Effector memory CD4-positive, alpha-beta T cell (primary cell): ENCODE measurements at regions not wholly inside any gene's neighbourhood (a gene's known extent, or its start where the extent isn't known, plus 50 kb on each side); places are given as distances from the start of the nearest gene placed in this dataset.

Experiments used
- DNase-seq, 3 donors: peaks; one replicate each; pipeline ENCODE4 v3.0.0-alpha.2; 2020
- H3K27ac ChIP-seq: 2 replicates; pipeline ENCODE4 v1.7.0; 2013; ENCODE audit warnings: mild to moderate bottlenecking, low read length, moderate library complexity; ENCODE audit not compliant: insufficient read depth, poor library complexity, severe bottlenecking
- H3K27me3 ChIP-seq: replicated peaks from 2 replicates; pipeline ENCODE4 v1.7.0; 2013; ENCODE audit warnings: mild to moderate bottlenecking, low read length; ENCODE audit not compliant: insufficient read depth, control insufficient read depth, poor library complexity, severe bottlenecking
- H3K36me3 ChIP-seq: 2 replicates; pipeline ENCODE4 v1.7.0; 2013; ENCODE audit warnings: mild to moderate bottlenecking, low read length, moderate library complexity; ENCODE audit not compliant: control insufficient read depth, insufficient read depth
- H3K4me1 ChIP-seq: 2 replicates; pipeline ENCODE4 v1.7.0; 2013; ENCODE audit warnings: low read length, mild to moderate bottlenecking; ENCODE audit not compliant: control insufficient read depth, insufficient read depth, poor library complexity, severe bottlenecking
- H3K4me3 ChIP-seq: 2 replicates; pipeline ENCODE4 v1.7.0; 2013; ENCODE audit warnings: low read length, low read depth, mild to moderate bottlenecking; ENCODE audit not compliant: insufficient read depth, poor library complexity, severe bottlenecking
- H3K9me3 ChIP-seq: 2 replicates; pipeline ENCODE4 v1.7.0; 2013; ENCODE audit warnings: mild to moderate bottlenecking, low read length, moderate library complexity; ENCODE audit not compliant: control insufficient read depth

DNA sequence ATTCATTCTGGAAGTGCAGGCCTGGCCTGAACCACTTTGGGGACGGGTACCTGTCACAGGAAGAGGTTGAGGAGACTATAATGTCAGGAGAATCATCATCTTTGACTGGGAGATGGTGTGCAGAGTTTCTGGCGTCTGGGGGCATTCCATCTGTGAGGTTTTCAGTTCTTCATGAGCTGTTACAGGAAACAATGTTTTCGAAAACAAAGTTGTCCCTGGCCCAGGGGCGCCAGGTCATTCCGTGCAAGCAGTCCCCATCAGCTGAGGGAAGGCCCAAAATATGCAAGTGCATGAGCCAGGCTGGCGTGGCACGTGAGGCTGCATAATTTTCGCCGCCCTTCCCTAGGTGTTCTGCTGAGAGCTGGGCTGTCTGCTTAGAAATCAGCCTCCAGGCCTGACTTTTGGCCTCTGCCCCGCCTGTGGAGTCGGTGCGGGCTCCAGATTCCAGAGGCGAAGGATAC, 68.4 kb upstream of the ATP5PO start:
- H3K9me3 ChIP-seq = no peaks in the 10 kb centered on the region
- no peaks in the 10 kb centered on the region for H3K4me1 ChIP-seq
- H3K27me3 ChIP-seq = no peaks in the 10 kb centered on the region
- no peak for DNase-seq
- H3K27ac ChIP-seq = no peak overlapping the region
- no peaks in the 10 kb centered on the region for H3K36me3 ChIP-seq
- H3K4me3 ChIP-seq = no peak overlapping the region

DNA sequence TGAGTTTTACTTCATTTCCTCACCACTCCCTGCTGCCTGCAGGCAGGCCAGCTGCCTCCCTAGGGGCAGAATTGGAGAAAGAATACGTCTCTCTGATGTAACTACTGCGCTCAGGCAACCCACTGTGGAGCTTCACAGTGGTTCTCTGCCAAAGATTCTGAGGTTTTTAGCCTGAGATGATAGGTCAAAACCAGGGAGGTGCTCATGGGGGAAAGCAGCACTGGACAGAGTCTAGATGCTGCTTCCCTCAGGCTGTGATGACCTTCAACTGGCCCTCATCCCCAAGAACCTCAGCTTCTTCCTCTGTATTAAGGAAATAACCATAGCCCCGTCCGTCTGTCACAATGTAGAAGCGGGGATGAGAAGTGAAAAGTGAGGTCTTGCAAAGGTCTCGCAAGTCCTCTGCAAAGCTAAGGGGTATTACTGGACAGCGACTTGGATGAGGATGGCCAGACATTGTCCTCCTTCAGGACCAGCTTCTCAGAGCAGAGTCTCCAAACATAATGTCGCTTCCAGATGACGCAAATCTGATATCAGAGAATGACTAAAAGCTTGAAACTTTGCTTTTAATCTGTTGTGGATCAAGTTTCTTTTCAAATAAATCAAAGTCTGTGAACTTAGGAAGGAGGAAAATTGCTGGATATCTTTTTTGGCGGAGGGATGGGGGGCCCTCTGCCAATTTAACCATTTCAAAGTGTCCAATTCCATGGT, 65.9 kb upstream of the ATP5PO start:
- H3K27me3 ChIP-seq = no peaks in the 10 kb centered on the region
- H3K36me3 ChIP-seq = no peaks in the 10 kb centered on the region
- no peak overlapping the region for H3K27ac ChIP-seq
- H3K9me3 ChIP-seq = no peaks in the 10 kb centered on the region
- no peak overlapping the region for H3K4me3 ChIP-seq
- peaks cover 12% of the 10 kb centered on the region for H3K4me1 ChIP-seq
- no peak for DNase-seq

DNA sequence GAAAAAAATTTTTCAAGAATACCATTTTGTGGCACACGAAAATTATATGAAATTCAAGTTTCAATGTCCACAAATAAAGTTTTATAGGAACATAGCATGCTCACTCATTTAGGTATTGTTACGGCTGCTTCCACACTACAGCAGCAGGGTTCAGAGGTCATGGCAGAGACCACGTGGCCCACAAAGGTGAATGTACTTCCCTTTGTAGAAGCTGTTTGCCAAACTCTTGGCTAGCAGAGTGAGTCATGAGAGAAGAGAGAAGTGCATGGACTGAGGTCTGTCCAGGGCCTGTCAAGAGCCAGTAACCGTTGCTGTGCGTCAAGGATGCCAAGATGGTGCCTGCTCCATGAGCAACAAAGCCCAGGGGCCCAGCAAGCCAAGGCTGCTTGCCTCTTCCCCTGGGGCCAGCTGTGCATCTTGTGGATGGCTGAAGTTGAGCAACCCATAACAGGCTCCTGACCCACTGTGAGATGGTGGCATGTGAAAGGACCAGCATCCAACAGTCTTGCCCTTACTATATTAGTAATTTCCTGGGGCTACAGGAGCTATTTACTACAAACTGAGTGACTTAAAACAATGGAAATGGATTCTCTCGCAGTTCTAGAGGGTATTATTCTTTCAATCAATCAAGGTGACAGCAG, 64.8 kb upstream of the ATP5PO start:
- H3K36me3 ChIP-seq = no peaks in the 10 kb centered on the region
- no peak overlapping the region for H3K4me3 ChIP-seq
- DNase-seq = no peak
- no peaks in the 10 kb centered on the region for H3K9me3 ChIP-seq
- H3K27ac ChIP-seq = no peak overlapping the region
- no peaks in the 10 kb centered on the region for H3K27me3 ChIP-seq
- H3K4me1 ChIP-seq = peaks cover 22% of the 10 kb centered on the region

DNA sequence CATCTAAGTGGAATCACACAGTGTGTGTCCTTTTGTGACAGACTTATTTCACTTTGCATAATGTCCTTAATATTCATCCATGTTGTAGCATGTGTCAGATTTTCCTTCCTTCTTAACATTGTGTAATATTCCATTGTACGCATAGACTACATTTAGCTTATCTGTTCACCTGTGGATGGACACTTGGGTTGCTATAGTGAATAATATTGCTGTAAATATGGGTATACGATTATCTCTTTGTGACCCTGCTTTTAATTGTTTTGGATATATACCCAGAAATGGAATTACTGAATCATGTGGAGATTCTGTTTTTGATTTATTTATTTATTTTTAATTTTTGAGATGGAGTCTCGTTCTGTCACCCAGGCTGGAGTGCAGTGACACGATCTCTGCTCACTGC, 63.0 kb upstream of the ATP5PO start:
- Histone ChIP-seq H3K4me1 (peaks cover 26% of the 10 kb centered on the region), H3K9me3 (no peaks in the 10 kb centered on the region), H3K36me3 (no peaks in the 10 kb centered on the region), H3K27ac (no peak overlapping the region), H3K4me3 (no peak overlapping the region), H3K27me3 (no peaks in the 10 kb centered on the region)
- no peak for DNase-seq

DNA sequence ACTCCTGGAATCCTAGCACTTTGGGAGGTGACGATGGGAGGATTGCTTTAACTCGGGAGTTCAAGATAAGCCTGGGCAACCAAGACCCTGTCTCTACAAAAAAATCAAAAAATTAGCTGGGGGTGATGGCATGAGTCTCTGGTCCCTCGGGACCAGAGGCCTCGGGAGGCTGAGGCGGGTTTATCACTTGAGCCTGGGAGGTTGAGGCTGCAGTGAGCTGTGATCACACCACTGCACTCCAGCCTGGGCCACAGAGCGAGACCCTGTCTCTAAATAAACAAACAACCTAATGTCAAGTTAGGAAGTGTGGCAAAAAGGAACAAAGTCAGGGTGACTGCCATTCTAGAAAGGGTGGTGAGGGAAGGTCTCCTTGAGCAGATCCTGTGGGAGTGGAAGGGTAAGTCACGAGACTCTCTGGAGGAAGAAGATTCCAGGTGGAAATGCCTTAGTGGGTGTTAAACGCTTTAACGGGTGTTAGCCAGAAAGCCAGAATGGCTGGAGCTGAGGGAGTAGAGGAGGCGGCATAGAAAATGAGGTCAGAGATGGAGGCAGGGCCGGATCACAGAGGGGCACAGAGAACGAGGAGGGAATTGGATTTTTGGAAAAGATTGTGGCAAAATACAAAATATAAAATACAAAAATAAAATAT, 62.2 kb upstream of the ATP5PO start:
- Histone ChIP-seq H3K9me3 (no peaks in the 10 kb centered on the region), H3K36me3 (no peaks in the 10 kb centered on the region), H3K27me3 (no peaks in the 10 kb centered on the region), H3K4me1 (peaks cover 26% of the 10 kb centered on the region), H3K4me3 (no peak overlapping the region), H3K27ac (peak overlapping the region; percentile 67)
- no peak for DNase-seq

DNA sequence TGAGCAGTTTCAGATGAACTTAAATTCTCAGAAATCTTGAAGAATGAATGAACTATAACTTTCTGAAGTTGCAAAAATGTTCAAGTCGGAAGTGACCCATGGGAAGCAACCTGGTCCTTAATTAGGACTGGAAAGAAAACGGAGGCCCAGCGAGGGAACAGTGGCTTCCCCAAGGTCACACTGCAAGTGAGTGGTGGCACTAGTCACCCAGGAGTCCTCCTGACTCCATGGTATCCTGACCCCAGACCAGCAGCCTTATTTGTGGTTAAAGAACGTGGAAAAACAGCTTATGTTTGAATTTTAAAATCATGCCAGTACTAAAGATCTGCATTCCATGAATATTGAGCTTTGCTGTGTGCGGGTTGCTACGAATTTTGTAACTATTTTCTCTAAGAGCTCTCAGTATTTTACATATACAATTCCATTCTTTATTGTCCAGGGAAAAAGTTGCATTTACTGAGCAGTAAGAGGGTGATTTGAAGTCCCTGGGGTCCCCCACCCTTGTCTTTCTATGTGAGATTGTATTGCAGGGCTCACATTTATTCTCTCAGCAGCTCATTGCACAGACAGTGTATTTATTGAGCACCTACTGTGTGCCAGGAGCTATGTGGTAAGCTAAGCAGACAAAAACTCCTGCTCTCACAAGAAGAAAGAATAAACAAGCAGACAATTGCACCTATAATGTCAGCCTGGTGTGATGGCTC, 61.6 kb upstream of the ATP5PO start:
- Histone ChIP-seq H3K36me3 (no peaks in the 10 kb centered on the region), H3K27me3 (no peaks in the 10 kb centered on the region), H3K4me1 (peaks cover 26% of the 10 kb centered on the region), H3K9me3 (no peaks in the 10 kb centered on the region), H3K4me3 (no peak overlapping the region), H3K27ac (peak overlapping the region; percentile 67)
- no peak for DNase-seq

DNA sequence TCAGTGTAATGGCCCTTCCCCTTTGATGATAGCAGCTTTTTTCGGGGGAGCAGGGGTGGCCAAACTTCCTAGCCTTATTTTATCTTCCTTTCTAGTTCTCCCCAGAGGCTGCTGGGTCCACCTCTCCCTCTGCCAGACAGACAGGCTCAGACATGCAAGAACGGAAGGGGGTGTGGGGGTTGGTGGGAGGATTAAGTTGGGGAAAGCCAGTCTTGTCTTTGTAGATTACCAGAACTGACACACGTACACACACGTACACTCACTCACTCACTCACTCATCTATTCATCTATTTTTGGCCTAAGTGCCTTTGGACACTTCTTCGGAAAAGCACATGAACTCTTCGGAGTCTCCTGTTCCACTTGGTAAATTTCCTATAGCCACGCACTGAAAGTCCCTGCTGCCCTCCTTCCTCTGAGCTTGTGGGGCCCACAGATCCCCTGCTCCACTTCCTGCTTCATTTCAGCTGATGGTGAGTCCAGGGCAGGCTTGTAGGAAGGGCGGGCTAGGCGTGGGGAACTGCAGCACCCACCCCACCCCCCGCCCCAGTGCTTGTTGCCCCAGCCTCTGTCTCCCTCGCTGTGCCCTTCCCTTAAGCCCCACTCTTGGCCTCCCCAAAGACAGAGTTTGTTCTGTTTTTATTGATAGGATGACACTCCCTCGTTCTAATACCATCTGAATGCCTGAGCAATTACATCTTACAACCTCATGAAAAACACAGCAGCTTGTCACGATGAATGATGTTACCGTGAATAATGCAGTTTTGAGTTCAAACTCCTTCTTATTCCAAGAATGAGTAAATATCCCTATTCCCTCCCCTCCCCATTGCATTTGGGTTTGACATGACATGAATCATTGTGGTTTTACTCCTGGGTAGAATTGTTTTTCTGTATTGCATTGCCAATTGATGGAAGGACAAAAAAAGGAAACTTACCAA, 60.7 kb upstream of the ATP5PO start:
- peak in 2 of 3 donors; percentile 37 to 41 for DNase-seq
- Histone ChIP-seq H3K27me3 (no peaks in the 10 kb centered on the region), H3K9me3 (no peaks in the 10 kb centered on the region), H3K36me3 (no peaks in the 10 kb centered on the region), H3K4me1 (peaks cover 26% of the 10 kb centered on the region), H3K27ac (peak overlapping the region; percentile 67), H3K4me3 (peak overlapping the region; percentile 16)

DNA sequence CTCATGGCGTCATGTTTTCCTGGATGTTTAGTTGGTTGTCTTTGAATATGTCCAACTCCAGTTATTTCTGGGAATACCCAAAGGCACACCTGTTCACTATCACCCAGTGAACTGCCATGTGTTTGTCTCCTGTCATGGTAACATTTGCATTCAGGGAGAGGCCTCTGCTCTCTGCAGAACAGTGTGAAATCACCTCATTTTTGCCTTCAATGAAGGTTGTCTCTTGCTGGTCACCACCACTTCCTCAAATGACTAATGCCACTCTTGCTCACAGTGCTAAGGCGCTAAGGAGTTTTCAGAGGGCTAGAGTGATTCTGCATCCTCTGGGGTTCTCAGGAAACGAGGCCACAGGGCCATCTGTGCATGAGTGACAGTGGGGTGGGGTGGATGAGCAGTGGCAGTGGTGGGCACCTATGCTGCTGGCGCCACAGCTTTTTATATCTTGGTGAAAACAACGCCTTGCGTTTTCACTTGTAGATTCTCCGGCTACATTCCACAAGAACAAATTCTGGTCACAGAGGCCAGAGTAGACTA, 60.0 kb upstream of the ATP5PO start:
- DNase-seq = peak in 2 of 3 donors; percentile 36 to 38
- Histone ChIP-seq H3K9me3 (no peaks in the 10 kb centered on the region), H3K4me3 (no peak overlapping the region), H3K27ac (peak overlapping the region; percentile 67), H3K27me3 (no peaks in the 10 kb centered on the region), H3K4me1 (peaks cover 26% of the 10 kb centered on the region), H3K36me3 (no peaks in the 10 kb centered on the region)
